GM12878 (cell line): ENCODE measurements at regions not wholly inside any gene's neighbourhood (a gene's known extent, or its start where the extent isn't known, plus 50 kb on each side); places are given as distances from the start of the nearest gene placed in this dataset.

Experiments used
- ATAC-seq: fragments of 200-7000 bp; cut with Tn5 transposase; 3 replicates; pipeline ENCODE4 v1.9.1; 2020; ENCODE audit warnings: mild to moderate bottlenecking, moderate library complexity
- BruUV-seq: library from RNA; stranded (reverse); fragments of 400-500 nt; replicated peaks from 2 replicates; lab custom pipeline; 2021; lab: Mats Ljungman, UMichigan
- CTCF ChIA-PET: fragments of 300-600 bp; sonication (Branson Sonifier 250); formaldehyde crosslinking; extraction: SDS; loops from one replicate; lab custom pipeline; 2021; ENCODE audit warnings: inconsistent platforms; lab: Yijun Ruan, JAX
- POLR2A ChIA-PET: fragments of 350-600 bp; formaldehyde crosslinking; extraction: SDS; loops from one replicate; lab custom pipeline; 2021; ENCODE audit warnings: inconsistent platforms; lab: Charles Lee
- RAD21 ChIA-PET: fragments of 300-600 bp; sonication (Branson Sonifier 250); formaldehyde crosslinking; loops from one replicate; lab custom pipeline; 2023; ENCODE audit warnings: antibody characterized with exemption; ENCODE audit not compliant: unreplicated experiment; lab: Charles Lee
- SMC1A ChIA-PET: fragments of 300-600 bp; sonication (Branson Sonifier 250); formaldehyde crosslinking; loops from one replicate; lab custom pipeline; 2023; ENCODE audit not compliant: unreplicated experiment, uncharacterized antibody; lab: Charles Lee
- DNase-seq: peaks from one replicate; pipeline ENCODE4 v3.0.0-alpha.2; 2011; ENCODE audit warnings: low read depth, low spot score
- FAIRE-seq: peaks from 3 replicates; lab custom pipeline; 2011; peaks lifted over from hg19 to GRCh38; lab: Jason Lieb, UNC
- H2AFZ ChIP-seq: 2 replicates; pipeline ENCODE4 v1.6.0; 2011; ENCODE audit warnings: low read depth, low read length, control low read depth; ENCODE audit not compliant: control insufficient read depth
- H3K27ac ChIP-seq: 2 replicates; pipeline ENCODE4 v1.5.1; 2011; ENCODE audit warnings: control low read depth; ENCODE audit not compliant: control insufficient read depth, insufficient read depth
- H3K27me3 ChIP-seq, 2 experiments: replicated peaks in 1 of 2; 2 replicates each; pipeline versions ENCODE4 v1.6.0 to v1.6.1; 2011; ENCODE audit warnings: low read length in 1 of 2; ENCODE audit not compliant: control insufficient read depth in 2 of 2, insufficient read depth in 2 of 2
- H3K36me3 ChIP-seq, 2 experiments: 2 replicates each; pipeline ENCODE4 v1.5.1; 2011; ENCODE audit warnings: low read length in 1 of 2; ENCODE audit not compliant: control insufficient read depth in 2 of 2, insufficient read depth in 2 of 2
- H3K4me1 ChIP-seq: 2 replicates; pipeline ENCODE4 v1.6.1; 2011; ENCODE audit warnings: mild to moderate bottlenecking, low read length, moderate library complexity, mixed read lengths; ENCODE audit not compliant: control insufficient read depth, insufficient read depth
- H3K4me2 ChIP-seq: 2 replicates; pipeline ENCODE4 v1.6.0; 2011; ENCODE audit warnings: control low read depth; ENCODE audit not compliant: control insufficient read depth, insufficient read depth
- H3K4me3 ChIP-seq: fragments of 200-600 bp; sonication (generic); 2 replicates; pipeline ENCODE4 v1.5.1; 2016
- H3K79me2 ChIP-seq: 2 replicates; pipeline ENCODE4 v1.6.0; 2011; ENCODE audit warnings: low read length; ENCODE audit not compliant: control insufficient read depth, insufficient read depth
- H3K9ac ChIP-seq: 2 replicates; pipeline ENCODE4 v1.8.0; 2011; ENCODE audit warnings: low read length, control low read depth, mixed read lengths; ENCODE audit not compliant: control insufficient read depth, insufficient read depth
- H3K9me3 ChIP-seq: replicated peaks from 3 replicates; pipeline ENCODE4 v1.5.1; 2011; ENCODE audit warnings: mild to moderate bottlenecking, low read length; ENCODE audit not compliant: control insufficient read depth, insufficient read depth
- H4K20me1 ChIP-seq: 2 replicates; pipeline ENCODE4 v1.6.0; 2011; ENCODE audit not compliant: control insufficient read depth, insufficient read depth
- ATF7 ChIP-seq: fragments of 450-650 bp; IDR thresholded peaks from 2 replicates; pipeline ENCODE4 v1.6.1; 2016; ENCODE audit warnings: low read depth, mild to moderate bottlenecking
- BACH1 ChIP-seq: fragments of 450-650 bp; IDR thresholded peaks from 2 replicates; pipeline ENCODE4 v1.6.1; 2017; ENCODE audit warnings: mild to moderate bottlenecking, borderline replicate concordance
- BCLAF1 ChIP-seq: fragments of 450-650 bp; IDR thresholded peaks from 2 replicates; pipeline ENCODE4 v1.6.1; 2017; ENCODE audit warnings: antibody characterized with exemption, mild to moderate bottlenecking, moderate library complexity
- E2F8 ChIP-seq: fragments of 450-650 bp; IDR thresholded peaks from 2 replicates; pipeline ENCODE4 v1.6.1; 2018; ENCODE audit warnings: mild to moderate bottlenecking, low read depth, moderate library complexity; ENCODE audit not compliant: partially characterized antibody
- HDAC2 ChIP-seq: fragments of 200-600 bp; sonication (generic); IDR thresholded peaks from 2 replicates; pipeline ENCODE4 v1.6.1; 2017
- KLF5 ChIP-seq: fragments of 450-650 bp; IDR thresholded peaks from 2 replicates; pipeline ENCODE4 v1.6.1; 2014; ENCODE audit warnings: mild to moderate bottlenecking; ENCODE audit not compliant: partially characterized antibody
- LARP7 ChIP-seq: fragments of 450-650 bp; IDR thresholded peaks from 2 replicates; pipeline ENCODE4 v1.6.1; 2017; ENCODE audit warnings: mild to moderate bottlenecking
- MYC ChIP-seq: IDR thresholded peaks from 2 replicates; pipeline ENCODE4 v1.6.1; 2011; ENCODE audit warnings: mild to moderate bottlenecking, low read length, moderate library complexity, inconsistent platforms; ENCODE audit not compliant: insufficient read depth, insufficient replicate concordance, insufficient read length, severe bottlenecking
- NR2C2 ChIP-seq: IDR thresholded peaks from 2 replicates; pipeline ENCODE4 v1.6.1; 2011; ENCODE audit warnings: borderline replicate concordance, low read depth; ENCODE audit not compliant: control insufficient read depth, insufficient read length
- NRF1 ChIP-seq: conservative IDR thresholded peaks from 2 replicates; pipeline ENCODE4 v1.6.1; 2011; ENCODE audit warnings: mild to moderate bottlenecking, low read depth, low read length, improper control_type of control experiment
- PAX8 ChIP-seq: fragments of 450-650 bp; IDR thresholded peaks from 2 replicates; pipeline ENCODE4 v1.6.1; 2017; ENCODE audit warnings: mild to moderate bottlenecking, moderate library complexity
- SMARCA5 ChIP-seq: fragments of 450-650 bp; IDR thresholded peaks from 2 replicates; pipeline ENCODE4 v1.6.1; 2017; ENCODE audit warnings: mild to moderate bottlenecking
- ZNF217 ChIP-seq: fragments of 450-650 bp; IDR thresholded peaks from 2 replicates; pipeline ENCODE4 v1.6.1; 2017; ENCODE audit warnings: antibody characterized with exemption, mild to moderate bottlenecking
- ZNF24 ChIP-seq: fragments of 450-650 bp; IDR thresholded peaks from 2 replicates; pipeline ENCODE4 v1.6.1; 2017; ENCODE audit warnings: antibody characterized with exemption, mild to moderate bottlenecking
- WGBS: methylation state at CpG from one replicate; pipeline ENCODE4 v1.1.6; 2016; ENCODE audit warnings: low lambda C conversion rate; ENCODE audit not compliant: insufficient replicate concordance, insufficient coverage; ENCODE audit errors: missing lambda C conversion rate; 5-methylcytosine and 5-hydroxymethylcytosine counted together
- in situ Hi-C: fragments of 300-500 bp; cut with MboI; formaldehyde crosslinking; loops from 9 replicates; pipeline ENCODE4 v1.14.3; 2018; ENCODE audit warnings: mixed read lengths
- intact Hi-C: fragments of 100-400 bp; cut with micrococcal nuclease; formaldehyde crosslinking; loops from one replicate; pipeline ENCODE4 v1.14.2; 2022; ENCODE audit not compliant: unreplicated experiment
- TF ChIP-seq, protein P1 (sequence below): IDR thresholded peaks from 2 replicates; pipeline ENCODE4 v1.6.1; 2012; ENCODE audit warnings: low read depth, low read length, improper control_type of control experiment

- 58% methylated on average over 4 of the region's 4 CpGs for WGBS
- peaks cover 4% of the 10 kb centered on the region for H3K4me1 ChIP-seq
- RAD21 ChIA-PET = interaction anchor here (1.0 to 2.5 kb wide), 5 partner anchors 9 to 276 kb away, joined by 3 to 9 read pairs (median 5); no protein-coding TSS in a partner anchor
- no peak for TF ChIP-seq LARP7
- no peak for TF ChIP-seq ZNF217
- no peak for TF ChIP-seq ATF7
- TF ChIP-seq E2F8 = no peak
- TF ChIP-seq BACH1 = no peak
- TF ChIP-seq BCLAF1 = no peak
- TF ChIP-seq PAX8 = no peak
- TF ChIP-seq SMARCA5 = no peak
- TF ChIP-seq NR2C2 = no peak
- TF ChIP-seq KLF5 = no peak
- no peak for TF ChIP-seq MYC
- TF ChIP-seq, protein P1, sequence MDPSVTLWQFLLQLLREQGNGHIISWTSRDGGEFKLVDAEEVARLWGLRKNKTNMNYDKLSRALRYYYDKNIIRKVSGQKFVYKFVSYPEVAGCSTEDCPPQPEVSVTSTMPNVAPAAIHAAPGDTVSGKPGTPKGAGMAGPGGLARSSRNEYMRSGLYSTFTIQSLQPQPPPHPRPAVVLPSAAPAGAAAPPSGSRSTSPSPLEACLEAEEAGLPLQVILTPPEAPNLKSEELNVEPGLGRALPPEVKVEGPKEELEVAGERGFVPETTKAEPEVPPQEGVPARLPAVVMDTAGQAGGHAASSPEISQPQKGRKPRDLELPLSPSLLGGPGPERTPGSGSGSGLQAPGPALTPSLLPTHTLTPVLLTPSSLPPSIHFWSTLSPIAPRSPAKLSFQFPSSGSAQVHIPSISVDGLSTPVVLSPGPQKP = no peak
- no peak for TF ChIP-seq HDAC2
- TF ChIP-seq NRF1 = no peak
- TF ChIP-seq ZNF24 = no peak
- TF ChIP-seq, all 136 proteins: peak for 0
- Histone ChIP-seq H3K27me3 (no peaks in the 10 kb centered on the region), H4K20me1 (no peaks in the 10 kb centered on the region), H3K9me3 (peaks cover 10% of the 10 kb centered on the region), H3K9ac (no peak overlapping the region), H3K4me2 (no peak overlapping the region), H3K79me2 (no peaks in the 10 kb centered on the region), H3K4me3 (no peak overlapping the region), H2AFZ (no peak overlapping the region), H3K27ac (no peak overlapping the region), H3K36me3 (no peaks in the 10 kb centered on the region)
- intact Hi-C loops = no loop called here
- DNase-seq = no peak
- in situ Hi-C loops = no loop called here
- BruUV-seq = no TSS peak
- ChIA-PET SMC1A (interaction anchor here (1.0 to 1.8 kb wide), 6 partner anchors 9 to 288 kb away, joined by 3 to 5 read pairs (median 4); no protein-coding TSS in a partner anchor), POLR2A (interaction anchor here (2.0 kb wide), 1 partner anchor 8 kb away, joined by 8 read pairs; no protein-coding TSS in a partner anchor), CTCF (interaction anchor here (0.7 kb wide), 1 partner anchor 13 kb away, joined by 3 read pairs; no protein-coding TSS in a partner anchor)
- no peak for ATAC-seq
- no peak for FAIRE-seq
These were observed 278.3 kb upstream of the NR2F2 start for GRCh38 chr15:96052154-96052553.
